ENCODE measurements at regions not wholly inside any gene's neighbourhood (a gene's known extent, or its start where the extent isn't known, plus 50 kb on each side); places are given as distances from the start of the nearest gene placed in this dataset.

GRCh38 chr1:166221316-166221715, 54.5 kb upstream of the FAM78B start:
- no peak for DNase-seq

DNA sequence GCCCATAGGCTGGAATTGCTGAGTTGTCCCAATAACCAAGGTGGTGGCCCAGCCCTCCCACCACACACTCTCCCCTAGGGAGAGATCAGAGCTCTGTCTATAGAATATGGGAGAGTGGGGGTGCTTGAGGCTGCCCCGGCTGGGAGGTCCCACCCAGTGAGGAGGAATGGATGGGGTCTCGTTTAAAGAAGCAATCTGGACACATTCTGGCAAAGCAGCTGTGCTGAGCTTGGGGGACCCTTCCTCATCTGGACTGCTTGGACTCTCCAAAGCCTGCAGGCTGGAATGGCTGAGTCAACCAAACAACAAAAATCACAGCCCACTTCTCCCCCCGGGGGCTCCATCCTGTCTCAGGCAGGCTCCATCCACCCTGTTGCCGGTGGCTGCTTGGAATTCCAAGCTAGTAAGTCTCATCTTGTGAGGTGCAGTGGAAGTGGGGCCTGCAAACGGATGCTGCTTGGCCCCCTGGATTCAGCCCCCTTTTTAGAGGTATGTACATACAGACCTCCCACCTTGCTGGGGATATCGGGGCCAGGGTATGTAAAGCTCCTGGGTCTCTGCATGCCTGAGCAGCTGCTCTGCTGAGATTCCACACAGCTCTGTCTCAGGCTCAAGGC, 67.1 kb upstream of the FAM78B start:
- no peak for DNase-seq

GRCh38 chr1:166235728-166236127, 68.9 kb upstream of the FAM78B start:
- DNase-seq: no peak

GRCh38 chr1:166237675-166238074, 70.9 kb upstream of the FAM78B start:
- no peak for DNase-seq

- DNase-seq: no peak
Observed at GRCh38 chr1:166253076-166253779, 86.4 kb upstream of the FAM78B start.

GRCh38 chr1:166258017-166258416, 91.2 kb upstream of the FAM78B start:
- no peak for DNase-seq

- DNase-seq: no peak
Observed at GRCh38 chr1:166261511-166261910, 94.7 kb upstream of the FAM78B start.

DNA sequence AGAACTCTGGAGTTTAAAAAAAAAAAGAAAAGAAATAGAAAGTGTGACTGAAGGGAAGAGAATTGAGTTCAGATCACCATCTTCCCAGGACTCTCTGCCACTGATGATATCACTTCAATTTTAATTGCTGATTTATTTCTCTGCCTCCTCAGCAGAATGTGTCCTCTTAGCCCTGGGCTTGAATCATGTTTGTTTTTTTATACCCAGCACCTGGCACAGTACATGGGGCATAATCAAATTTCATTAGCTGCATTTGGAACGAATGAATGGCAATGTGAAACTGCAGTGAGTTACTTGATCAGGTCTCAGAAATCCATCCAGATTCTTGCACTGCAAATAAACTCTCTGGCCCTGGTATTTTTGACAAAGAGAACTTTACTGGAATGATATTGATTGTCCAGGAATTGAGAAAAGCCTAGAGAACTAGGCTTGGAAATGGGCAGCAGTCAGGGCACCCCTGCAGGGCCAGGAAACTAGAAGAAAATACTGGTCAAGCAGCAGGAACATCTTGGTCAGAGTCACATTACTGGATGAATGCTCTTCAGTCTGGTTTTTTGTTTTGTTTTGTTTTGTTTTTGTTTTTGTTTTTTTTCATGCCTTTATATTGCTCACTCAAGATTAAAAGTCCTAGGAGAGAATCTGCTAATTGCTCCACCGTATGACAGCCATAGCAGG, 103.8 kb upstream of the FAM78B start:
- no peak for DNase-seq

GRCh38 chr1:166271151-166271538, 104.3 kb upstream of the FAM78B start:
- DNase-seq: no peak

GRCh38 chr1:166272155-166272554, 105.4 kb upstream of the FAM78B start:
- DNase-seq: no peak

GRCh38 chr1:166272851-166273250, 106.0 kb upstream of the FAM78B start:
- DNase-seq: no peak

GRCh38 chr1:166273618-166274017, 106.8 kb upstream of the FAM78B start:
- no peak for DNase-seq

DNA sequence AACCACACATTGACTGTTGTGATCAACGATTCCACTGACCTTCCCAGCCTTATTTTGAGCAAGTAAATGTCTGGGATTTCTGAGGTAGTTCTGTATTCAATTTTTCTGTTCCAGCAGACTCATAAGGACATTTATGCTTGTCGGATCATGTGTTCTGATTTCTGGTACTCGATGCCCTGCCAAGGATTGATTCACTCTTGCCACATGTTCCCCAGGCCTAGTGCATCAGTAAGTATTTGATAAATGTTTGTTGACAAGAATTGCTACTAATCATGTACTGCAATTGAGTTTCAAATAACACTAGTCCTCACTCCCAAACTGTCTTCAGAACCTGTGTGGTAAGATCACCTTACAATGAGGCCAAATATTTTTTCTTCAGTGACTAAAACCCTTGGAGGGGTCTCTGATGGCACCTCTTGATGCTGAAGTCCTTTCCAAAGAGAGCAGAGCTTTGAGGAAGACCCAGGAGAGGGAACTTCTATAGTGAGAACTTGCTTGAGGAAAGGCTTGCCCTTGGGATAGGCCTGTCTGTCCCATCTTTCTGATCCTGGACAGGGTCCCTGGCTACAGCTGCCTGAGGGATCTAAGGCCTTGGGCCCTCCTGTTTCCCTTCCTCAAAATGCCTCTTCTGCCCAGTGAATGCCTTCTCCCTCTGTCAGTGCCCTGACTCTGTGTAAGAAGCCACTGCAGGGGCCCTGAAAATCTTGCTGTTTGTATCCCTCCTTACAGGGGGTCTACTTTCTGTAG, 115.8 kb upstream of the FAM78B start:
- no peak for DNase-seq

GRCh38 chr1:166283190-166283589, 116.4 kb upstream of the FAM78B start:
- no peak for DNase-seq

- DNase-seq: no peak
Observed at GRCh38 chr1:166283600-166283999, 116.8 kb upstream of the FAM78B start.

DNA sequence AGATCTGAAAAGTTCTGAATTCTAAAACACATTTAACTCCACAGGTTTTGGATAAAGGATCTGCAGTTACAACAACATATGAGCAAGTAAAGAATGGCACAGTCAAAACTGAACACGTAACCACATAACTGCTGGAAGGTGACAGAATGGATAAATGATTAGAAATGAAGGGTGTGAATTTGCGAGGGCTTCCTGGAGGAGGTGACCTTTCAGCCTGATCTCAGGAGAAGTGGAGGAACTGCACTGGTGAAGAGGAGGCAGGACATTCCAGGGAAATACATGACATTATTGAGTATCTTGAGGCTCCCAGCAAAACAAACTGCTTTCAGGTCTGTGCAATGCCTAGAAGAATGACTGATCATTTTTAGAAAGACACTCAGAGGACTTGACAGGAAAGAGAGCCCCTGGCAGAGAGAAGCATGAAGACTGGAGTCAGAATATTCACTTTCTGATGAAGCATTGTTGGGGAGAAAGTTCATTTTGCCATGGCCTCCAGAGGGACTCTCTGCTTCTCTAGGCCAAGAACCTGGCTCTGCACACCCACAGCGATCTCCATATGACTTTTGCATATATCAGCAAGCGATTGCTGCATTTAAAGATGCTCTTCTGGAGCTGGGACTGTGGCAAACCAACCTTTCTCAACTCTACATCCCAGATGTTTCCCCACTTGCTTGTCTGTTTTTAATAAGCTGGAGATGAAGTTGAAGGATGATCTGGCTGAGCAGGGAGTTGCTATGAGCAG, 122.7 kb upstream of the FAM78B start:
- DNase-seq: no peak

GRCh38 chr1:166295656-166296055, 128.9 kb upstream of the FAM78B start:
- no peak for DNase-seq

DNA sequence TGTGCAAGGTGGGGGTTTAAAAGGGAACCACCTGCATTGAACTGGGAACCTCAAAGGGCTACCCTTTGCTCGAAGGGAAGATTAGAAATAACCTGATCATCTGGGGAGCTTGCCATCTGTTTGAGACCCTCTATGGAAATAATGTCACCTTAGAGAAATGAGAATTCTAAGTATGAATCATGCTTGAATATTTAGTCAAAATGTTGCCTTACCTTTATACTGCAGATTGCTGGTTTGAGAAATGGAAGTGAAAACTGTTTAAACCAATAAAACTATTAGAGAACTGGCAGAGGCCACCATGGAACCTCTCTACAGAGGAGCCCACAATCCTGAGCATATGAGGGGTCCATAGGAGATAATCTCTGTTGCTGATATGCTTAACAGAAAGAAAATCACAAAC, 131.2 kb upstream of the FAM78B start:
- no peak for DNase-seq

DNA sequence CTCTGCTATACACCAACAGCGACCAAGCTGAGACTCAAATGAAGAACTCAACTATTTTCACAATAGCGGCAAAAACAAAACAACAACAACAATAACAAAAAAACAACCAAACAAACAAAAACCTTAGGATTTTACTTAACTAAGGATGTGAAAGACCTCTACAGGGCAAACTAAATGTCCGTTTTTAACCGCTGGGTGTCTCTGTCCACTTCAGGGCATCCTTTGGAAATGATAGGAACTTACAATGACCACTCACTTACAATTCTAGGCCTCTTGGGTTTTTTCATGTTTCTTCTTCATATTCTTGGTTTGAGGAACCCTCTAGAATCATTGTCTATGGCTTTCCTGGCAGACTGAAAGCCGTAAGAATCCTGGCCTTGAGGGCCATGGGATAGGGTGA, 134.0 kb upstream of the FAM78B start:
- DNase-seq: no peak

DNA sequence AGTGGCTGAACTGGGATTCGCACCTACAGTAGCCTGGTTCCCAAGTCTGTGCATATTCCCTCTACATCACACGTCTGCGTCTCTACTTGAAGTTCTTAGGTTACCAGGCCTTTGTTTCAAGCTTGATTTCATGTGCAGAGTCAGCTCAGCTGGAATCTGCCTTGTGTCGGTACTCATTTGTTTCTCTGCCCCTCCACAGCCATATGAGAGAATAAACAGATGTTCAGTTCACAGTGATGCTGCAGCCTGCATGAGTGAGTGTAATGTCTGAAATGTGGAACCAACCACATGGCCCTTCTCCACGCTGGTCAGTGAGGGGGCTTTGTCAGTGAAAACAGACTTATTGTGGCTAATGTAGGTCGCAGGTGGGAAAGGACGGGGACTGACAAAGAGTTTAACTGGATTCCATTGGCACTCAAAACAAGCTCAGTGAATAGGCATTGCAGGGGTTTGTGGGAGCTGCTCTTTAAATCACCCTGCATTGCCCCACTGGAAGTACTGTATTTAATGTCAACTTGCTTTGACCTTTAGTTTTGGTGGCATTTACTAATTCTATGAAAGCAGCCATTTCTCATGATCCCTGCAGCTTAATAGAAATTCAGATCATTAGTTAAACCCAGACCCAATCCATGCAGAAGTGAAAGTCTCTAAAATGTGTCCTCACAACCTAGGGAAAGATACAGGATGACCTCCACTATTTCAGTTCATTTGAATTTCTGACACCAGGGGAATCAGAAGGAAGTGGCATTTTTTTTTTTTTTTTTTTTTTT, 136.4 kb upstream of the FAM78B start:
- no peak for DNase-seq

GRCh38 chr1:166304131-166304530, 137.3 kb upstream of the FAM78B start:
- no peak for DNase-seq

DNA sequence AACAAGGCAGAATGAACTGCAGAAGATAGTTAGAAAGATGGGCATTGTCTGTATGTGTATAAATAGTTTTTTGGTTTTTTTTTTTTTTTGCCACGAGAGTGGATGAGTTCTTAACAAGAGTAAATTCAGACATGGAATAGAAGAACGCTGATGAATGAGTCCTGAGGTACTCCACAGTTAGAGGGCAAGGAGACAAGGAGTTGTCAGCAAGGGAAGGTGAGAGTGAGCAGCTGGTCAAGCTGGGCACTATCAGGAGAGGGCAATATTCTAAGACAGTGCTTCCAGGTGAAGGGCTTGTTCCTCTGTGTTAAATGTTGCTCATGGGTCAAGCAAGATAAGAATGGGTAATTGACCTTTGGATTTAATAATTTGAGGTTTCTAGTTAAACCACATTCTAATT, 138.6 kb upstream of the FAM78B start:
- no peak for DNase-seq
